Keratinocyte (primary cell): ENCODE measurements at regions not wholly inside any gene's neighbourhood (a gene's known extent, or its start where the extent isn't known, plus 50 kb on each side); places are given as distances from the start of the nearest gene placed in this dataset.

Experiments
- EZH2 ChIP-seq: IDR thresholded peaks from one replicate; pipeline ENCODE4 v1.6.1; 2012; ENCODE audit warnings: inconsistent platforms, mild to moderate bottlenecking, low read length, moderate library complexity
- TF ChIP-seq, protein P1 (sequence below), 3 experiments: IDR thresholded peaks in 1 of 3; conservative IDR thresholded peaks in 1 of 3; optimal IDR thresholded peaks in 1 of 3; 2 replicates in 2 of 3; 3 replicates in 1 of 3; pipeline versions ENCODE3 to v1.5.1; 2011; ENCODE audit warnings: low read length in 3 of 3, mild to moderate bottlenecking in 3 of 3, moderate library complexity in 2 of 3, control low read depth in 1 of 3, inconsistent platforms in 1 of 3; ENCODE audit not compliant: insufficient read depth in 2 of 3; ENCODE audit errors: extremely low read depth in 1 of 3

DNA sequence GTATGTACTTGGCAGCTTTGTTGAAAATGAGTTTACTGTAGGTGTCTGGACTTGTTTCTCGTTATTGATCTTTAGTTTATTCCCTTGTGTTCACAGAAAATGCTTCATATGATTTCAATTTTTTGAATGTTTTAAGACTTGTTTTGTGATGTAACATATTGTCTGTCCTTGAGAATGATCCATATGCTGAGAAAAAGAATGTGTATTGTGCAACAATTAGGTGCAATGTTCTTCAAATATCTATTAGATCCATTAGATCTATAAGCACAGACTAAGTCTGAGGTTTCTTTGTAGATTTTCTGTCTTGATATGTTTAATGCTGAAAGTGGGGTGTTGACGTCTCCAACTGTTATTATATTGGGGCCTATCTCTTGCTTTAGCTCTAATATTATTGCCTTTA lies 879.6 kb upstream of the LRFN5 start:
- TF ChIP-seq, protein P1, sequence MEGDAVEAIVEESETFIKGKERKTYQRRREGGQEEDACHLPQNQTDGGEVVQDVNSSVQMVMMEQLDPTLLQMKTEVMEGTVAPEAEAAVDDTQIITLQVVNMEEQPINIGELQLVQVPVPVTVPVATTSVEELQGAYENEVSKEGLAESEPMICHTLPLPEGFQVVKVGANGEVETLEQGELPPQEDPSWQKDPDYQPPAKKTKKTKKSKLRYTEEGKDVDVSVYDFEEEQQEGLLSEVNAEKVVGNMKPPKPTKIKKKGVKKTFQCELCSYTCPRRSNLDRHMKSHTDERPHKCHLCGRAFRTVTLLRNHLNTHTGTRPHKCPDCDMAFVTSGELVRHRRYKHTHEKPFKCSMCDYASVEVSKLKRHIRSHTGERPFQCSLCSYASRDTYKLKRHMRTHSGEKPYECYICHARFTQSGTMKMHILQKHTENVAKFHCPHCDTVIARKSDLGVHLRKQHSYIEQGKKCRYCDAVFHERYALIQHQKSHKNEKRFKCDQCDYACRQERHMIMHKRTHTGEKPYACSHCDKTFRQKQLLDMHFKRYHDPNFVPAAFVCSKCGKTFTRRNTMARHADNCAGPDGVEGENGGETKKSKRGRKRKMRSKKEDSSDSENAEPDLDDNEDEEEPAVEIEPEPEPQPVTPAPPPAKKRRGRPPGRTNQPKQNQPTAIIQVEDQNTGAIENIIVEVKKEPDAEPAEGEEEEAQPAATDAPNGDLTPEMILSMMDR (optimal IDR thresholded peaks at IDR 0.05 in 1 of 3, IDR thresholded peaks at IDR 0.05 in 1 of 3, conservative IDR thresholded peaks at IDR 0.05 in 1 of 3; ENCODE audit: extremely low read depth in 1 of 3, insufficient read depth in 2 of 3, low read length in 3 of 3), result no peak
- TF ChIP-seq EZH2, result no peak
